ENCODE measurements at regions not wholly inside any gene's neighbourhood (a gene's known extent, or its start where the extent isn't known, plus 50 kb on each side); places are given as distances from the start of the nearest gene placed in this dataset.

DNA sequence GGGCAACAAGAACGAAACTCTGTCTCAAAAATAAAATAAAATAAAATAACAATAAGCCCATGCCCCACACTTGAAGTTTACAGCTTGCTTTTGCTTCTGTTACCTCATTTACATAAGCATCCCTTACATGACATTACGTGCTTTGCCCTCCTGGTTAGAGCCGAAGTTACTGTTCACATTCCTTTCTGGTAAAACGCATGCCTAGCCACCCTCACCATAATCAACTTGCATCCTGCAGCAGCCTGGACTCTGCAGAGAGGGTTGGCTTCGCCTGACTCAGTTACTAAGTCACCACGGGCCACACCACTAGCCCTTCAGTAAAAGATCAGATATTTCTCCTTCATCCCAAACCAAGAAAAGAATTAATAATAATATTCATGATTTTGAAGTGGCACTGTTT lies 736.0 kb upstream of the AUTS2 start:
- TF ChIP-seq EZH2 (IDR thresholded peaks at IDR 0.05; ENCODE audit: low read depth, unreplicated experiment) (no peak), CTCF (conservative IDR thresholded peaks at IDR 0.05; ENCODE audit: low read depth in 2 of 2) (no peak), ETS1 (IDR thresholded peaks at IDR 0.05) (no peak), POLR2AphosphoS5 (IDR thresholded peaks at IDR 0.05; ENCODE audit: low read depth) (no peak), NANOG (IDR thresholded peaks at IDR 0.05; ENCODE audit: borderline replicate concordance) (no peak)
- TF ChIP-seq, protein P1, sequence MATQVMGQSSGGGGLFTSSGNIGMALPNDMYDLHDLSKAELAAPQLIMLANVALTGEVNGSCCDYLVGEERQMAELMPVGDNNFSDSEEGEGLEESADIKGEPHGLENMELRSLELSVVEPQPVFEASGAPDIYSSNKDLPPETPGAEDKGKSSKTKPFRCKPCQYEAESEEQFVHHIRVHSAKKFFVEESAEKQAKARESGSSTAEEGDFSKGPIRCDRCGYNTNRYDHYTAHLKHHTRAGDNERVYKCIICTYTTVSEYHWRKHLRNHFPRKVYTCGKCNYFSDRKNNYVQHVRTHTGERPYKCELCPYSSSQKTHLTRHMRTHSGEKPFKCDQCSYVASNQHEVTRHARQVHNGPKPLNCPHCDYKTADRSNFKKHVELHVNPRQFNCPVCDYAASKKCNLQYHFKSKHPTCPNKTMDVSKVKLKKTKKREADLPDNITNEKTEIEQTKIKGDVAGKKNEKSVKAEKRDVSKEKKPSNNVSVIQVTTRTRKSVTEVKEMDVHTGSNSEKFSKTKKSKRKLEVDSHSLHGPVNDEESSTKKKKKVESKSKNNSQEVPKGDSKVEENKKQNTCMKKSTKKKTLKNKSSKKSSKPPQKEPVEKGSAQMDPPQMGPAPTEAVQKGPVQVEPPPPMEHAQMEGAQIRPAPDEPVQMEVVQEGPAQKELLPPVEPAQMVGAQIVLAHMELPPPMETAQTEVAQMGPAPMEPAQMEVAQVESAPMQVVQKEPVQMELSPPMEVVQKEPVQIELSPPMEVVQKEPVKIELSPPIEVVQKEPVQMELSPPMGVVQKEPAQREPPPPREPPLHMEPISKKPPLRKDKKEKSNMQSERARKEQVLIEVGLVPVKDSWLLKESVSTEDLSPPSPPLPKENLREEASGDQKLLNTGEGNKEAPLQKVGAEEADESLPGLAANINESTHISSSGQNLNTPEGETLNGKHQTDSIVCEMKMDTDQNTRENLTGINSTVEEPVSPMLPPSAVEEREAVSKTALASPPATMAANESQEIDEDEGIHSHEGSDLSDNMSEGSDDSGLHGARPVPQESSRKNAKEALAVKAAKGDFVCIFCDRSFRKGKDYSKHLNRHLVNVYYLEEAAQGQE (IDR thresholded peaks at IDR 0.05; ENCODE audit: unreplicated experiment) = no peak
